ENCODE measurements at regions not wholly inside any gene's neighbourhood (a gene's known extent, or its start where the extent isn't known, plus 50 kb on each side); places are given as distances from the start of the nearest gene placed in this dataset.

DNA sequence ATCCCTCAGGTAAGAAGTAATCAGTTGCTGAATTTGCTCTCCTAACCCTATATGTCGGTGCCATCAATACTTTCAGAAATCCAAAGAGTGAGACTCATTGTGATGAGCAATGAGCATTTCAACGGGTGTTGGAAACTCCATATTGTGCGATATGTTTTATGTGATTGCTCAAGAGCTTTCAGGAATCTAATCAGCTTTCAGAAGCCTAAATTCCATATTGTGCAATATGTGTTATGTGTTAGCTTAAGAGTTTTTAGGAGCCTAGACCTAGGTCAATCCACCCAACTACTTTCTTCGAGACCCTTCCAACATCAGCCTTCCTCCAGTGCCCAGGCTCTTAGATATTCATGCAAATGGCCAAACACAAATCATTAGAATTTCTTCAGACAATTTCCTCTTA is 277.3 kb downstream of the DSC3 start:
- no peak for DNase-seq (ENCODE audit: extremely low read depth, low read depth)
- TF ChIP-seq, protein P1, sequence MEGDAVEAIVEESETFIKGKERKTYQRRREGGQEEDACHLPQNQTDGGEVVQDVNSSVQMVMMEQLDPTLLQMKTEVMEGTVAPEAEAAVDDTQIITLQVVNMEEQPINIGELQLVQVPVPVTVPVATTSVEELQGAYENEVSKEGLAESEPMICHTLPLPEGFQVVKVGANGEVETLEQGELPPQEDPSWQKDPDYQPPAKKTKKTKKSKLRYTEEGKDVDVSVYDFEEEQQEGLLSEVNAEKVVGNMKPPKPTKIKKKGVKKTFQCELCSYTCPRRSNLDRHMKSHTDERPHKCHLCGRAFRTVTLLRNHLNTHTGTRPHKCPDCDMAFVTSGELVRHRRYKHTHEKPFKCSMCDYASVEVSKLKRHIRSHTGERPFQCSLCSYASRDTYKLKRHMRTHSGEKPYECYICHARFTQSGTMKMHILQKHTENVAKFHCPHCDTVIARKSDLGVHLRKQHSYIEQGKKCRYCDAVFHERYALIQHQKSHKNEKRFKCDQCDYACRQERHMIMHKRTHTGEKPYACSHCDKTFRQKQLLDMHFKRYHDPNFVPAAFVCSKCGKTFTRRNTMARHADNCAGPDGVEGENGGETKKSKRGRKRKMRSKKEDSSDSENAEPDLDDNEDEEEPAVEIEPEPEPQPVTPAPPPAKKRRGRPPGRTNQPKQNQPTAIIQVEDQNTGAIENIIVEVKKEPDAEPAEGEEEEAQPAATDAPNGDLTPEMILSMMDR (IDR thresholded peaks at IDR 0.05; ENCODE audit: low read depth, low read length) = no peak

DNA sequence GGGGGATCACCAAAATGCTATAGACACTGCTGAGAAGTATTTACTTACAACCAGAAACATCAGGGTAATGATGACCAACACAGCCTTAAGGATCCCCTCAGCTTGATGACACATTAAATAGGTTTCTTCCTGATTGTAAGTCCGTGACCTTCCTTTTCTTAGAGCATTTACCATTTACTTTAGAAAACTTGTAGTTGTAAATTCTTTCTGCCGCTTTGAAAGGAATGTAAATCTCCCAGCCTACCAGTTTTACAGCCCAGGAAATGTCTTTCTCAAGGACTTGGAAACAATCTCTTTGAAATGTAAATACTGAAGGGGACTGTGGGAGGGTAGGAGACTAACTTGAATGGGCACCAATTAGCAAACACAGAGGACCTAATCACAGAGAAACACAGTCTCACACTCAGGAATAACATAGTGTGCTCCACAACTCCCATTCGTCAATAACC is 278.6 kb downstream of the DSC3 start:
- TF ChIP-seq, protein P1 (IDR thresholded peaks at IDR 0.05; ENCODE audit: low read depth, low read length) = no peak

DNA sequence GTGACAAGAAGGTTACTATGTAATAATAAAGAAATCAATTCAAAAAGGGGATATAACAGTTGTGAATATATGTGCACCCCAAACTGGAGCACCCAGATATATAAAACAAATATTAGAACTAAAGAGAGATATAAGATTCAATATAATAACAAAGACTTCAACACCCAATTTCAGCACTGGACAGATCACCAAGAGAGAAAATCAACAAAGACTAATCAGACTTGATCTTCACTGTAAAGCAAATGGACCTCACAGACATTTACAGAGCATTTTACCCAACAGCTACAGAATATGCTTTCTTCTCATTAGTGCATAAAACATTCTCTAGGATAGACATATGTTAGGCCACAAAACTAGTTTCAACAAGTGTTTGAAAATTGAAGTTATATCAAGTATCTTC is 287.7 kb downstream of the DSC3 start:
- no peak for DNase-seq (ENCODE audit: extremely low read depth, low read depth)

More for the DNA sequence above, 278.6 kb downstream of the DSC3 start:
- no peak for DNase-seq (ENCODE audit: extremely low read depth, low read depth)

DNA sequence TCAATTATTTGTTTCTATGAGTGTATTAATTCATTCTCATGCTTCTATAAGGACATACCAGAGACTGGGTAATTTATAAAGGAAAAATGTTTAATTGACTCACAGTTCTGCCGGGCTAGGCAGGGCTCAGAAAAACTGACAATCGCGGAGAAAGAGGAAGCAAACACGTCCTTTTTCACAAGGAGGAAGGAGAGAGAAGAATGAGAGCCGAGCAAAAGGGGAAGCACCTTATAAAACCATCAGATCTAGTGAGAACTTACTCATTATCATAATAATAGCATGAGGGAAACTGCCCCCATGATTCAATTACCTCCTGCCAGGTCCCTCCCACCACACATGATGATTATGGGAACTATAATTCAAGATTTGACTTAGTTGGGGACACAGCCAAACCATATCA is 294.0 kb downstream of the DSC3 start:
- no peak for DNase-seq (ENCODE audit: extremely low read depth, low read depth)
- TF ChIP-seq, protein P1 (IDR thresholded peaks at IDR 0.05; ENCODE audit: low read depth, low read length) = no peak

More for the DNA sequence above, 287.7 kb downstream of the DSC3 start:
- TF ChIP-seq, protein P1 (IDR thresholded peaks at IDR 0.05; ENCODE audit: low read depth, low read length) = no peak

DNA sequence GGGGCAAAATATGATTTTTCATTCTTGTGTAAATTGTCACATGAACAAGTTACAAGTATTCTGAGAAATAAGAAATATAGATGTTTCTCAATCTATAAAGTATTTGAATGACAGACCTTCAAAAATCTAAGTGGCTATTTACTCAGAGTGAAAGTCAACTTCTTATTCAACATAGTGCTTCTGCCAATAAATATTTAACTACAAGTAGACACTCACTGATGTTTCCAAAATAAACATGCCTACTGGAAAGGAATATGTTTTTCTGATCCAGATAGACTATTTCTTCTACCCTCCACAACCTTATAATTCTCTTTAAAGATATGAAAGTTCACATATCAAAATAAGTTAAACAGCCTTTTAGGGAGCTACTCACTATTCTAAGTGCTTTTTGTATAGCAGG is 296.3 kb downstream of the DSC3 start:
- TF ChIP-seq, protein P1 (IDR thresholded peaks at IDR 0.05; ENCODE audit: low read depth, low read length) = no peak
- no peak for DNase-seq (ENCODE audit: extremely low read depth, low read depth)

DNA sequence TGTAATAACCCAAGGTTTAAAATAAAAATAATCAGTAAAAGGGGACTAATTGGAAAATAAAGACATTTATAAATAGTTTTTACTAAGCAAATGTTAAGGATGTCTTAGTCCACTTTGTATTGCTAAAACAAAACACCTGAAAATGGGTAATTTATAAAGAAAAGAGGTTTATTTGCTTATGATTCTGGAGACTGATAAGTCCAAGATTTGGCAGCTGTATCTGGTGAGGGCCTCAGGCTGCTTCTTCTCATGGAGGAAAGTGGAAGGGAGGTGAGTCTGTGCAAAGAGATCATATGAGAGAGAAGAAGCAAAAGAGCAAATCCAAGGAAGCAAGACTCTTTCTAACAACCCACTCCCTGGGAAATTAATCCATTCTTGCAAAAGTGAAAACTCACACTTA is 299.5 kb downstream of the DSC3 start:
- TF ChIP-seq, protein P1 (IDR thresholded peaks at IDR 0.05; ENCODE audit: low read depth, low read length) = no peak
- no peak for DNase-seq (ENCODE audit: extremely low read depth, low read depth)

DNA sequence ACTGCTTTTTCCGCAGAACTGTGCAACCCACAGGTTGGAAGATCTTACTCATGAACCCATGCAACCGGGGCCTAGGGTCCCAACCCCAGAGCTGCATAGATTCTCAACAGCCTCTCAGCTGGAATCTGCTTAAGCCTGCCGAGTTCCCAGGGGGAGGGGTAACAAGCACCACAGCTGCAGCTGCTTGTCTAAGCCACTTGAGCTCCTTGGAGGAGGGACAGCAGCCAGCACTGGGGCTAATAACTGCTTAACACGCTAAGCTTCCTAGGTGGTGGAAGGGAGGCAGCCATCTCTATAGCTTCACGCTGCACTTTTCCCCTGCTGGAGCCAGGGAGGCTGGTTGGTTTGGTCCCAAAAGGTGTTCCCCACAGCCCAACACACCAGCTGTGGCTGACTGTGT is 311.6 kb downstream of the DSC3 start:
- TF ChIP-seq, protein P1 (IDR thresholded peaks at IDR 0.05; ENCODE audit: low read depth, low read length) = no peak
- DNase-seq (ENCODE audit: extremely low read depth, low read depth) = no peak
